Left lung (tissue), 4 donors: ENCODE measurements at regions not wholly inside any gene's neighbourhood (a gene's known extent, or its start where the extent isn't known, plus 50 kb on each side); places are given as distances from the start of the nearest gene placed in this dataset.

Experiments used
- ATAC-seq: fragments of 200-7000 bp; cut with Tn5 transposase; one replicate; pipeline ENCODE4 v1.9.1; 2020; ENCODE audit warnings: moderate library complexity
- DNase-seq, 4 donors: peaks; one replicate each; pipeline ENCODE4 v3.0.0-alpha.2; 2013 to 2020
- H3K27ac ChIP-seq, 2 donors: fragments of 200-600 bp; sonication (generic) in 1 of 2; one replicate each; pipeline versions ENCODE4 v1.5.0 to v1.8.0; 2020 to 2021
- H3K27me3 ChIP-seq, 2 donors: fragments of 200-600 bp; sonication (generic) in 1 of 2; one replicate each; pipeline versions ENCODE4 v1.5.0 to v1.8.0; 2020 to 2021
- H3K36me3 ChIP-seq, 2 donors: fragments of 200-600 bp; sonication (generic) in 1 of 2; one replicate each; pipeline versions ENCODE4 v1.5.0 to v1.8.0; 2020 to 2021
- H3K4me1 ChIP-seq, 2 donors: fragments of 200-600 bp; one replicate each; pipeline ENCODE4 v1.8.0; 2021
- H3K4me3 ChIP-seq, 2 donors: fragments of 200-600 bp; sonication (generic) in 1 of 2; one replicate each; pipeline versions ENCODE4 v1.5.0 to v1.8.0; 2020 to 2021; ENCODE audit warnings: mild to moderate bottlenecking in 1 of 2
- H3K9me3 ChIP-seq, 2 donors: fragments of 200-600 bp; sonication (generic) in 1 of 2; one replicate each; pipeline versions ENCODE4 v1.5.0 to v1.8.0; 2020 to 2021
- CTCF ChIP-seq, 2 donors: fragments of 200-600 bp; sonication (generic) in 1 of 2; IDR thresholded peaks; one replicate each; pipeline versions ENCODE4 v1.5.0 to v1.8.0; 2021; ENCODE audit warnings: antibody characterized with exemption in 2 of 2
- intact Hi-C, 2 donors: fragments of 100-400 bp; cut with DNase I; formaldehyde crosslinking; loops; one replicate each; pipeline versions ENCODE4 v1.11.2 to v1.14.2; 2022
- donor health status: DM: no; HTN: yes; CAD: no.
- donor health status: DM: no; HTN: no; CAD: no.

DNA sequence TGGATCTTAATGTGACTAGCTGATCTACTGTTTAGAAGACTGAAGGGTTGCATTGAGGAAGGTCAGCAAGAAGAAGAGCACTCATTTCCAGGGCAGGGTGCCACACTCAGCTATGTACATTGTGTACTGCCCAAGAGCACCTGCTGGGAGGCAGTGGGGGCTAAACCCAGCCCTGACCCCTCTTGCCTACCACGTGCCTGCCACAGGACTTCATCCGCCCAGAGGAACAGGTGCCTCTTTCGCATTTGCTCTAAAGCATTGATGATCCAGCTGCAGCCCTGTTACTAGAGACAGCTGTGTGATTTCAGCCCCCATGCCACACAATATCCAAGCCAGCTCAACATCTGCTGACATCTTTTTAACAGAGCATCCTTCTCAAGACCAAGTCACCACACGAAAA is 341.8 kb downstream of the LMX1A start:
- ATAC-seq (no peak), DNase-seq (no peak)
- no peak for TF ChIP-seq CTCF (IDR thresholded peaks at IDR 0.05)
- intact Hi-C loops, result no loop called here
- Histone ChIP-seq H3K4me1 (no peaks in the 10 kb centered on the region), H3K4me3 (no peak overlapping the region), H3K27me3 (no peaks in the 10 kb centered on the region), H3K27ac (no peak overlapping the region), H3K9me3 (peaks cover 0 to 7% of the 10 kb centered on the region in 2 donors), H3K36me3 (no peaks in the 10 kb centered on the region)

DNA sequence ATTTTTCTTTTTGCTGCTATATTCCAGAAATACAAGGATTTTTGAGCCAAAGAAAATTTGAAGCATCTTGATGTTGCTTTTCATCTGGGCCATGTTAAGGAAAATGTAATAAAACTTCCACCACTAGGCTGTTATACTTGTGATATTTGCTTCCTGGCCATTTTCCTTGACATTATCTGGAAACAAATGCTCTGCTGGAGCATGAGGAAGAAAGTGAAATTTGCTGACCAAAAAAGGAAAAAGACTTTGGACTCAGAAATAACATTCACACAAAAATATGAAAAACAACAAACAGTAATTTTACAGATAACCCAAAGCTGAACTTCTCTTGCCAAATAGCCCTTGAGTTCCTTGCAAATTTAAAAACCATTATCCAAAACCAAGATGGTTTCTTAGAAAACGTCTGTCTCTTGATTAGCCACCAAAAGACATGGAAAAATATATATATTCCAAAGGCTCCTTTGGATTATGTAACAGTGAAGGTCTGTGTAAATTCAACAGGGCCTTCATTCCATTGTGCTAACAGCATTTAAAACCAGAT is 344.5 kb downstream of the LMX1A start:
- no peaks in the 10 kb centered on the region for H3K36me3 ChIP-seq
- no peak overlapping the region for H3K4me3 ChIP-seq
- H3K27ac ChIP-seq, result no peak overlapping the region
- peaks cover 0 to 5% of the 10 kb centered on the region in 2 donors for H3K9me3 ChIP-seq
- peak in 2 of 4 donors; percentile 67 to 76 for DNase-seq
- no peak for TF ChIP-seq CTCF (IDR thresholded peaks at IDR 0.05)
- peaks cover 0 to 2% of the 10 kb centered on the region in 2 donors for H3K4me1 ChIP-seq
- ATAC-seq, result no peak
- H3K27me3 ChIP-seq, result no peaks in the 10 kb centered on the region
- intact Hi-C loops, result no loop called here

DNA sequence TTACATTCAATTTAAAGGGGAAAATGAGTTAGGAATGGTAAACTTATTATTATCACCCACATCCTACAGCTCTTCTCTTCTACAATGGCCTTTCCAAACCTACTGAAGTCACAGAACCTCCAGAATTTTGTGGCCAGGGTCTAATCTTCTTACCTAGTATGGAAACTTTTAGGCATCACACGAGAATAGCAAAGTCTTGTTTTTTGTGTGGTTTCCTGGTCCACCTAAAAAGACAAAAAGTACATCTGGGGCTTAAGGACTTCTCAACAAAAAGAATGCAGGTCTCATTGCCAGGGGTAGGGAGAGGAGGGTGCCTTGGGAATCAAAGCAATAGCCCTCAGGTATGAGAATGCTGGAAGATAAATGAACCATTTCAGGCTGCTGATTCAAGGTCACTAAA is 345.3 kb downstream of the LMX1A start:
- no peaks in the 10 kb centered on the region for H3K27me3 ChIP-seq
- no peak overlapping the region for H3K27ac ChIP-seq
- H3K4me1 ChIP-seq, result peaks cover 0 to 4% of the 10 kb centered on the region in 2 donors
- ATAC-seq (no peak), DNase-seq (no peak)
- intact Hi-C loops, result no loop called here
- no peak overlapping the region for H3K4me3 ChIP-seq
- TF ChIP-seq CTCF (IDR thresholded peaks at IDR 0.05), result no peak
- no peaks in the 10 kb centered on the region for H3K36me3 ChIP-seq
- H3K9me3 ChIP-seq, result no peaks in the 10 kb centered on the region

- intact Hi-C loops, result no loop called here
- no peak for ATAC-seq
These were observed 346.0 kb downstream of the LMX1A start for GRCh38 chr1:165010418-165011070.

More at GRCh38 chr1:165010418-165011070, 346.0 kb downstream of the LMX1A start:
- H3K4me1 ChIP-seq, result peaks cover 0 to 4% of the 10 kb centered on the region in 2 donors
- no peaks in the 10 kb centered on the region for H3K27me3 ChIP-seq
- no peak for TF ChIP-seq CTCF (IDR thresholded peaks at IDR 0.05)
- no peaks in the 10 kb centered on the region for H3K9me3 ChIP-seq
- peak in 2 of 4 donors; percentile 68 to 73 for DNase-seq
- no peak overlapping the region for H3K27ac ChIP-seq
- H3K4me3 ChIP-seq, result no peak overlapping the region
- H3K36me3 ChIP-seq, result no peaks in the 10 kb centered on the region
